Hematopoietic multipotent progenitor cell treated with erythropoietin and hydrocortisone succinate and interleukin-3 and kit ligand, for 6 days (in vitro differentiated cells): ENCODE measurements at regions not wholly inside any gene's neighbourhood (a gene's known extent, or its start where the extent isn't known, plus 50 kb on each side); places are given as distances from the start of the nearest gene placed in this dataset.

Experiments
- DNase-seq: peaks from one replicate; pipeline ENCODE4 v3.0.0-alpha.2; 2015

GRCh38 chr9:90013778-90014177 lies 409.0 kb downstream of the GADD45G start:
- DNase-seq = no peak

GRCh38 chr9:90014421-90014820 lies 409.6 kb downstream of the GADD45G start:
- DNase-seq = no peak

GRCh38 chr9:90016272-90016671 lies 411.5 kb downstream of the GADD45G start:
- no peak for DNase-seq

- DNase-seq = no peak
Measured at GRCh38 chr9:90017679-90018078, 412.9 kb downstream of the GADD45G start.

GRCh38 chr9:90018688-90019087 lies 413.9 kb downstream of the GADD45G start:
- no peak for DNase-seq

- DNase-seq = no peak
Measured at GRCh38 chr9:90019626-90020025, 414.8 kb downstream of the GADD45G start.

GRCh38 chr9:90020276-90020871 lies 415.6 kb downstream of the GADD45G start:
- no peak for DNase-seq

- no peak for DNase-seq
Measured at GRCh38 chr9:90021216-90021906, 416.5 kb downstream of the GADD45G start.

GRCh38 chr9:90022474-90022873 lies 417.7 kb downstream of the GADD45G start:
- no peak for DNase-seq

GRCh38 chr9:90023861-90024260 lies 419.0 kb downstream of the GADD45G start:
- no peak for DNase-seq

GRCh38 chr9:90024409-90024808 lies 419.6 kb downstream of the GADD45G start:
- no peak for DNase-seq

GRCh38 chr9:90024823-90025222 lies 420.0 kb downstream of the GADD45G start:
- DNase-seq = no peak

GRCh38 chr9:90025816-90026215 lies 421.0 kb downstream of the GADD45G start:
- DNase-seq = no peak

- DNase-seq = no peak
Measured at GRCh38 chr9:90027296-90027790, 422.5 kb downstream of the GADD45G start.

- peak; percentile 33 for DNase-seq
Measured at GRCh38 chr9:90029386-90029785, 424.6 kb downstream of the GADD45G start.

- peak; percentile 24 for DNase-seq
Measured at GRCh38 chr9:90029996-90030395, 425.2 kb downstream of the GADD45G start.

GRCh38 chr9:90032296-90033027 lies 427.6 kb downstream of the GADD45G start:
- DNase-seq = no peak

GRCh38 chr9:90033028-90033650 lies 428.3 kb downstream of the GADD45G start:
- no peak for DNase-seq

- DNase-seq = no peak
Measured at GRCh38 chr9:90034071-90034470, 429.3 kb downstream of the GADD45G start.

- no peak for DNase-seq
Measured at GRCh38 chr9:90035471-90035870, 430.7 kb downstream of the GADD45G start.

- no peak for DNase-seq
Measured at GRCh38 chr9:90037146-90037797, 432.5 kb downstream of the GADD45G start.

- DNase-seq = no peak
Measured at GRCh38 chr9:90038763-90039162, 434.0 kb downstream of the GADD45G start.

GRCh38 chr9:90044263-90044662 lies 439.5 kb downstream of the GADD45G start:
- no peak for DNase-seq
